Neural cell (in vitro differentiated cells): ENCODE measurements at regions not wholly inside any gene's neighbourhood (a gene's known extent, or its start where the extent isn't known, plus 50 kb on each side); places are given as distances from the start of the nearest gene placed in this dataset.

Experiments used
- H2AFZ ChIP-seq: fragments of 200-600, 300-800 bp; sonication (generic), shearing (Covaris generic); 2 replicates; pipeline ENCODE4 v1.6.0; 2014; ENCODE audit warnings: low read depth, mild to moderate bottlenecking, antibody characterized with exemption, low read length, moderate library complexity
- H3F3A ChIP-seq: fragments of 200-600 bp; shearing (Covaris generic); 2 replicates; pipeline ENCODE4 v1.6.1; 2016; ENCODE audit warnings: mild to moderate bottlenecking, moderate library complexity, mixed read lengths, antibody characterized with exemption, low read length; ENCODE audit not compliant: insufficient read depth, poor library complexity, severe bottlenecking
- H3K27ac ChIP-seq: fragments of 200-600, 300-800 bp; sonication (generic), shearing (Covaris generic); 2 replicates; pipeline ENCODE4 v1.5.1; 2014; ENCODE audit warnings: mild to moderate bottlenecking, low read length, moderate library complexity
- H3K27me3 ChIP-seq: fragments of 300-800, 200-600 bp; sonication (generic), shearing (Covaris generic); 2 replicates; pipeline ENCODE4 v1.6.0; 2014; ENCODE audit warnings: mild to moderate bottlenecking, low read depth, low read length, moderate library complexity; ENCODE audit not compliant: insufficient read depth
- H3K36me3 ChIP-seq: fragments of 300-800, 200-600 bp; sonication (generic), shearing (Covaris generic); 2 replicates; pipeline ENCODE4 v1.5.1; 2014; ENCODE audit warnings: mild to moderate bottlenecking, antibody characterized with exemption, low read length, moderate library complexity; ENCODE audit not compliant: insufficient read depth
- H3K4me2 ChIP-seq: fragments of 300-800, 200-600 bp; sonication (generic), shearing (Covaris generic); 2 replicates; pipeline ENCODE4 v1.6.0; 2014; ENCODE audit warnings: mild to moderate bottlenecking, low read length
- H3K4me3 ChIP-seq: fragments of 300-800, 200-600 bp; sonication (generic), shearing (Covaris generic); 2 replicates; pipeline ENCODE4 v1.5.1; 2014; ENCODE audit warnings: mild to moderate bottlenecking, low read length, moderate library complexity
- H3K79me2 ChIP-seq: fragments of 200-600 bp; shearing (Covaris generic); replicated peaks from 2 replicates; pipeline ENCODE4 v1.6.0; 2014; ENCODE audit warnings: mild to moderate bottlenecking, low read length, moderate library complexity; ENCODE audit not compliant: insufficient read depth
- H3K9ac ChIP-seq: fragments of 300-800, 200-600 bp; sonication (generic), shearing (Covaris generic); 2 replicates; pipeline ENCODE4 v1.6.1; 2016; ENCODE audit warnings: mild to moderate bottlenecking, low read length, mixed read lengths
- H3K9me2 ChIP-seq: fragments of 200-600 bp; shearing (Covaris generic); 2 replicates; pipeline ENCODE4 v1.6.1; 2016; ENCODE audit warnings: mild to moderate bottlenecking, low read length, mixed read lengths; ENCODE audit not compliant: insufficient read depth
- H3K9me3 ChIP-seq: fragments of 200-600, 300-800 bp; sonication (generic), shearing (Covaris generic); 2 replicates; pipeline ENCODE4 v1.6.1; 2016; ENCODE audit warnings: mild to moderate bottlenecking, mixed run types, low read length, moderate library complexity, mixed read lengths
- H4K20me1 ChIP-seq: fragments of 200-600 bp; shearing (Covaris generic); 2 replicates; pipeline ENCODE4 v1.6.1; 2016; ENCODE audit warnings: mild to moderate bottlenecking, mixed run types; ENCODE audit not compliant: insufficient read depth
- CTCF ChIP-seq: fragments of 450-650 bp; IDR thresholded peaks from 2 replicates; pipeline ENCODE4 v1.5.1; 2014; ENCODE audit warnings: antibody characterized with exemption, mild to moderate bottlenecking, moderate library complexity; ENCODE audit not compliant: poor library complexity, severe bottlenecking
- EZH2 ChIP-seq: fragments of 200-600, 300-800 bp; shearing (Covaris generic), sonication (generic); IDR thresholded peaks from 2 replicates; pipeline ENCODE4 v1.6.1; 2014; ENCODE audit warnings: antibody characterized with exemption, low read length, borderline replicate concordance, mild to moderate bottlenecking; ENCODE audit not compliant: insufficient read depth, poor library complexity, severe bottlenecking
- MXI1 ChIP-seq: fragments of 450-650 bp; conservative IDR thresholded peaks from 2 replicates; pipeline ENCODE4 v1.6.1; 2014; ENCODE audit warnings: antibody characterized with exemption, mild to moderate bottlenecking; ENCODE audit not compliant: poor library complexity, severe bottlenecking
- POLR2AphosphoS5 ChIP-seq: IDR thresholded peaks from 2 replicates; pipeline ENCODE4 v1.6.1; 2012
- RAD21 ChIP-seq: fragments of 450-650 bp; conservative IDR thresholded peaks from 2 replicates; pipeline ENCODE4 v1.6.1; 2014; ENCODE audit warnings: antibody characterized with exemption, mild to moderate bottlenecking, moderate library complexity
- REST ChIP-seq: IDR thresholded peaks from 2 replicates; pipeline ENCODE4 v1.6.1; 2012; ENCODE audit warnings: borderline replicate concordance
- SMC3 ChIP-seq: fragments of 450-650 bp; conservative IDR thresholded peaks from 2 replicates; pipeline ENCODE4 v1.6.1; 2014; ENCODE audit warnings: antibody characterized with exemption, mild to moderate bottlenecking, moderate library complexity; ENCODE audit not compliant: poor library complexity
- TAF1 ChIP-seq: IDR thresholded peaks from 2 replicates; pipeline ENCODE4 v1.6.1; 2012; ENCODE audit warnings: low read depth

GRCh38 chr4:125736057-125736456 lies 421.3 kb downstream of the FAT4 start:
- Histone ChIP-seq H3K79me2 (no peaks in the 10 kb centered on the region), H3F3A (no peaks in the 10 kb centered on the region), H3K4me2 (no peak overlapping the region), H3K36me3 (no peaks in the 10 kb centered on the region), H3K4me3 (no peak overlapping the region), H3K27ac (peak overlapping the region; percentile 23), H3K9ac (no peak overlapping the region), H2AFZ (no peak overlapping the region), H3K9me2 (no peaks in the 10 kb centered on the region), H4K20me1 (no peaks in the 10 kb centered on the region), H3K27me3 (no peaks in the 10 kb centered on the region), H3K9me3 (no peaks in the 10 kb centered on the region)
- TF ChIP-seq TAF1 (no peak), CTCF (peak; percentile 49), SMC3 (no peak), MXI1 (no peak), EZH2 (no peak), REST (no peak), RAD21 (no peak)

- H3K4me2 ChIP-seq = no peak overlapping the region
- no peaks in the 10 kb centered on the region for H3K9me2 ChIP-seq
- no peaks in the 10 kb centered on the region for H3K79me2 ChIP-seq
- no peaks in the 10 kb centered on the region for H3K9me3 ChIP-seq
- H3K36me3 ChIP-seq = no peaks in the 10 kb centered on the region
- H3F3A ChIP-seq = no peaks in the 10 kb centered on the region
- H3K4me3 ChIP-seq = no peak overlapping the region
- no peaks in the 10 kb centered on the region for H3K27me3 ChIP-seq
- no peaks in the 10 kb centered on the region for H4K20me1 ChIP-seq
- no peak overlapping the region for H3K27ac ChIP-seq
- no peak overlapping the region for H2AFZ ChIP-seq
- no peak overlapping the region for H3K9ac ChIP-seq
- TF ChIP-seq RAD21 (no peak), REST (no peak), MXI1 (no peak), EZH2 (no peak), POLR2AphosphoS5 (no peak), CTCF (no peak), SMC3 (no peak)
These were observed 425.0 kb downstream of the FAT4 start for GRCh38 chr4:125739760-125740159.
